NB4 (cell line): ENCODE measurements at regions not wholly inside any gene's neighbourhood (a gene's known extent, or its start where the extent isn't known, plus 50 kb on each side); places are given as distances from the start of the nearest gene placed in this dataset.

Experiments used
- POLR2A ChIP-seq: IDR thresholded peaks from 2 replicates; pipeline ENCODE4 v1.6.1; 2011; ENCODE audit warnings: mild to moderate bottlenecking; ENCODE audit not compliant: insufficient read length; ENCODE audit errors: extremely low read depth
- TF ChIP-seq, protein P1 (sequence below): IDR thresholded peaks from one replicate; pipeline ENCODE4 v1.5.1; 2012; ENCODE audit warnings: low read depth, low read length
- TF ChIP-seq, protein P2 (sequence below): IDR thresholded peaks from 2 replicates; pipeline ENCODE4 v1.6.1; 2011; ENCODE audit warnings: low read depth, low read length

DNA sequence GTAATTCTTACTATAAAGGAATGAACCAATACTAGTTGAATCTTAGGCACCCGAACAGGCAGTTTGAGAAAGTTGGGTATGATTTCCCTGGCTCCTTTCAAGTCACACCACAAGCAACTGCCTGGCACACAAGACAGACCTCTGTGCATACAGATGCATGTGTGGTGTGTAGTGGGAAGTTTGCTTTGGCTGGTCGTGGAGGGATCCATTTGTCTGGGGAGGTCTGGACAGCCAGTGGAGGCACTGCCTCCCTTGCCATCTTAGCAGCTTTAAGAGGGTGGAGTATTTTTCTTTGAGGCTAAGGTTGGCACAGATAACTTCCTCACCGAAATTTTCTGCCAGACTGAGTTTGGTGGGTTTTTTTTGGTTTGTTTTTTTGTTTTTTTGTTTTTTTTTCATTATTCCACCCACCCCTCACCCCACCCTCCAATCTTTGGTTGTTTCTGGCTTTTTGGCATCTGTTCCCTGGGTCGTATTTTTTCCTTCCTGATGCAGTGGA, 97.1 kb downstream of the TMEM212 start:
- TF ChIP-seq, protein P1, sequence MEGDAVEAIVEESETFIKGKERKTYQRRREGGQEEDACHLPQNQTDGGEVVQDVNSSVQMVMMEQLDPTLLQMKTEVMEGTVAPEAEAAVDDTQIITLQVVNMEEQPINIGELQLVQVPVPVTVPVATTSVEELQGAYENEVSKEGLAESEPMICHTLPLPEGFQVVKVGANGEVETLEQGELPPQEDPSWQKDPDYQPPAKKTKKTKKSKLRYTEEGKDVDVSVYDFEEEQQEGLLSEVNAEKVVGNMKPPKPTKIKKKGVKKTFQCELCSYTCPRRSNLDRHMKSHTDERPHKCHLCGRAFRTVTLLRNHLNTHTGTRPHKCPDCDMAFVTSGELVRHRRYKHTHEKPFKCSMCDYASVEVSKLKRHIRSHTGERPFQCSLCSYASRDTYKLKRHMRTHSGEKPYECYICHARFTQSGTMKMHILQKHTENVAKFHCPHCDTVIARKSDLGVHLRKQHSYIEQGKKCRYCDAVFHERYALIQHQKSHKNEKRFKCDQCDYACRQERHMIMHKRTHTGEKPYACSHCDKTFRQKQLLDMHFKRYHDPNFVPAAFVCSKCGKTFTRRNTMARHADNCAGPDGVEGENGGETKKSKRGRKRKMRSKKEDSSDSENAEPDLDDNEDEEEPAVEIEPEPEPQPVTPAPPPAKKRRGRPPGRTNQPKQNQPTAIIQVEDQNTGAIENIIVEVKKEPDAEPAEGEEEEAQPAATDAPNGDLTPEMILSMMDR: no peak
- TF ChIP-seq POLR2A: no peak
- TF ChIP-seq, protein P2, sequence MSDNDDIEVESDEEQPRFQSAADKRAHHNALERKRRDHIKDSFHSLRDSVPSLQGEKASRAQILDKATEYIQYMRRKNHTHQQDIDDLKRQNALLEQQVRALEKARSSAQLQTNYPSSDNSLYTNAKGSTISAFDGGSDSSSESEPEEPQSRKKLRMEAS: no peak
